Kidney glomerular epithelial cell (primary cell): ENCODE measurements at regions not wholly inside any gene's neighbourhood (a gene's known extent, or its start where the extent isn't known, plus 50 kb on each side); places are given as distances from the start of the nearest gene placed in this dataset.

Experiments
- DNase-seq: peaks from one replicate; lab custom pipeline; 2025; lab: John Stamatoyannopoulos, UW

- peak; percentile 96 for DNase-seq
Observed at GRCh38 chr1:226816576-226816975, 53.8 kb upstream of the PSEN2 start.

- peak; percentile 84 for DNase-seq
Observed at GRCh38 chr1:226814751-226815537, 55.5 kb upstream of the PSEN2 start.

GRCh38 chr1:226813671-226814591 is 56.5 kb upstream of the PSEN2 start:
- no peak for DNase-seq

GRCh38 chr1:226810681-226811080 is 59.7 kb upstream of the PSEN2 start:
- no peak for DNase-seq

- DNase-seq: no peak
Observed at GRCh38 chr1:226809785-226810571, 60.4 kb upstream of the PSEN2 start.

- DNase-seq: no peak
Observed at GRCh38 chr1:226808501-226808900, 61.9 kb upstream of the PSEN2 start.

- DNase-seq: no peak
Observed at GRCh38 chr1:226806988-226807387, 63.4 kb upstream of the PSEN2 start.

- DNase-seq: no peak
Observed at GRCh38 chr1:226804907-226805759, 65.3 kb upstream of the PSEN2 start.

- no peak for DNase-seq
Observed at GRCh38 chr1:226800763-226801380, 61.8 kb upstream of the ITPKB start.

- no peak for DNase-seq
Observed at GRCh38 chr1:226799634-226800281, 60.7 kb upstream of the ITPKB start.

GRCh38 chr1:226798427-226799411 is 59.6 kb upstream of the ITPKB start:
- no peak for DNase-seq

GRCh38 chr1:226797151-226797550 is 58.1 kb upstream of the ITPKB start:
- no peak for DNase-seq

- no peak for DNase-seq
Observed at GRCh38 chr1:226793620-226794276, 54.7 kb upstream of the ITPKB start.

- DNase-seq: no peak
Observed at GRCh38 chr1:226792368-226792767, 53.3 kb upstream of the ITPKB start.

- no peak for DNase-seq
Observed at GRCh38 chr1:226790545-226791181, 51.6 kb upstream of the ITPKB start.

- no peak for DNase-seq
Observed at GRCh38 chr1:226788965-226789364, 49.9 kb upstream of the ITPKB start.
